SK-N-MC (cell line): ENCODE measurements at regions not wholly inside any gene's neighbourhood (a gene's known extent, or its start where the extent isn't known, plus 50 kb on each side); places are given as distances from the start of the nearest gene placed in this dataset.

Source experiments
- EZH2 ChIP-seq: fragments of 200-600 bp; sonication (generic); IDR thresholded peaks from one replicate; pipeline ENCODE4 v1.6.1; 2017; ENCODE audit warnings: antibody characterized with exemption
- FOXP2 ChIP-seq: optimal IDR thresholded peaks from 2 replicates; pipeline ENCODE3; 2011; ENCODE audit warnings: mild to moderate bottlenecking, moderate library complexity; ENCODE audit not compliant: insufficient read depth; ENCODE audit errors: extremely low read length, control extremely low read depth
- POLR2AphosphoS5 ChIP-seq: IDR thresholded peaks from 2 replicates; pipeline ENCODE4 v1.6.1; 2012; ENCODE audit warnings: mild to moderate bottlenecking, low read depth, low read length, borderline replicate concordance

DNA sequence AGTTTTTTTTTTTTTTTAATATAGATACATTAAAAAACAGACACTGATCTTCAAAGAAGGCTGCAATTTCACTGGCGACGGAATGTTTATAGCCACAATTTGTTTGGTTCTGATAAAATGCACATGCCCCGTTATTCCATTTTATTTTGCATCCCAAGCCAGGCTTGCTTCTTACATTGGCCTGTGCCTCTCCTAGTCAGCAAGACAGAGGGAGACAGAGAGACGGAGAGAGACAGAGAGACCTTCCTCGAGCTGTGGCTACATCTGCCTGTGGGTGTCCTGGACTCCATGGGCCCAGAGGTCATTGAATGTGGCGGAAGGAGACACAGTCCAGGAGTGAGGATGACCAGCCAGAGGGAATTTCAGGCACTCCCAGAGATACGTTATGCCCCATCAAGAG, 926.6 kb downstream of the VRK1 start:
- TF ChIP-seq EZH2 = no peak
- TF ChIP-seq POLR2AphosphoS5 = no peak
- TF ChIP-seq FOXP2 = no peak
